ENCODE measurements at regions not wholly inside any gene's neighbourhood (a gene's known extent, or its start where the extent isn't known, plus 50 kb on each side); places are given as distances from the start of the nearest gene placed in this dataset.

DNA sequence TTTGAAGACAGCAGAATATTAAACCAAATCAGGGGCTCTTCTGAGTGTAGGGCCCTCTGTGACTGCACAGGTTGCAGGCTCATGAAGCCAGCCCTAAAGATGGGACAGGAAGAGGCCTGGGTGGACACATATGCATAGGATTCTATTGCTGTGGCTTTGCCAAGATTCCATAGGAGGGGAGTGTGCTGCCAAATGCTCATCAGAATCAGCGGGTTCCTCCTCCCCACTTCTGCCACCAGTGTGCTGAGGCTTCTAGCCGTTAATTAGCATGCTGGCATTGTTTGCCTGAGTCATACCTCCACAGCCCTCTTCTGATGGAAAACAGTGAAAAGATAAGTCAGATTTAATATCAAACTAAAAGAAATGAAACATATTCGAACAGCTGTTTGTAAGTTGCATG, 103.9 kb upstream of the TMEFF2 start:
- WGBS, 2 donors = 67 to 68% methylated on average over 3 of the region's 3 CpGs
- intact Hi-C loops (cut with DNase I; ENCODE audit: low total_unique reads) = no loop called here
- H3K4me3 ChIP-seq (ENCODE audit: low read depth, poor library complexity, severe bottlenecking) = no peak overlapping the region
- no peak for DNase-seq (ENCODE audit: low spot score in 2 of 2)
- TF ChIP-seq POLR2A (IDR thresholded peaks at IDR 0.05) = no peak
- TF ChIP-seq, protein P1, sequence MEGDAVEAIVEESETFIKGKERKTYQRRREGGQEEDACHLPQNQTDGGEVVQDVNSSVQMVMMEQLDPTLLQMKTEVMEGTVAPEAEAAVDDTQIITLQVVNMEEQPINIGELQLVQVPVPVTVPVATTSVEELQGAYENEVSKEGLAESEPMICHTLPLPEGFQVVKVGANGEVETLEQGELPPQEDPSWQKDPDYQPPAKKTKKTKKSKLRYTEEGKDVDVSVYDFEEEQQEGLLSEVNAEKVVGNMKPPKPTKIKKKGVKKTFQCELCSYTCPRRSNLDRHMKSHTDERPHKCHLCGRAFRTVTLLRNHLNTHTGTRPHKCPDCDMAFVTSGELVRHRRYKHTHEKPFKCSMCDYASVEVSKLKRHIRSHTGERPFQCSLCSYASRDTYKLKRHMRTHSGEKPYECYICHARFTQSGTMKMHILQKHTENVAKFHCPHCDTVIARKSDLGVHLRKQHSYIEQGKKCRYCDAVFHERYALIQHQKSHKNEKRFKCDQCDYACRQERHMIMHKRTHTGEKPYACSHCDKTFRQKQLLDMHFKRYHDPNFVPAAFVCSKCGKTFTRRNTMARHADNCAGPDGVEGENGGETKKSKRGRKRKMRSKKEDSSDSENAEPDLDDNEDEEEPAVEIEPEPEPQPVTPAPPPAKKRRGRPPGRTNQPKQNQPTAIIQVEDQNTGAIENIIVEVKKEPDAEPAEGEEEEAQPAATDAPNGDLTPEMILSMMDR (IDR thresholded peaks at IDR 0.05) = no peak

DNA sequence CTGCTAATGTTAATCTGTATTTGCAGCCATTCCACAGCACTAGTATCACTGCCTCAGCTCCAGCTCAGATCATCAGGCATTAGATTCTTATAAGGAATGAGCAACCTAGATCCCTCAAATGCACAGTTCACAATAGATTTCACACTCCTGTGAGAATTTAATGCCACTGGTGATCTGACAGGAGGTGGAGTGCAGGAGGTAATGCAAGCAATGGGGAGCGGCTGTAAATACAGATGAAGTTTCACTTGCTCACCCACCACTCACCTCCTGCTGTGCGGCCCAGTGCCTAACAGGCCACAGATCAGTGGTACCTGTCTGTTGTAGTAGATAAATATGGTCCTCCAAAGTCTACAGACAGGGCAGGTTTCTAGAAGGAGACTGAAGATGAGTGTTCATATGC, 97.7 kb upstream of the TMEFF2 start:
- intact Hi-C loops (cut with DNase I; ENCODE audit: low total_unique reads) = no loop called here
- TF ChIP-seq, protein P1 (IDR thresholded peaks at IDR 0.05) = no peak
- TF ChIP-seq POLR2A (IDR thresholded peaks at IDR 0.05) = no peak
- no peak for DNase-seq (ENCODE audit: low spot score in 2 of 2)
- WGBS, 2 donors = 92 to 93% methylated on average over 2 of the region's 2 CpGs
- H3K4me3 ChIP-seq (ENCODE audit: low read depth, poor library complexity, severe bottlenecking) = no peak overlapping the region

DNA sequence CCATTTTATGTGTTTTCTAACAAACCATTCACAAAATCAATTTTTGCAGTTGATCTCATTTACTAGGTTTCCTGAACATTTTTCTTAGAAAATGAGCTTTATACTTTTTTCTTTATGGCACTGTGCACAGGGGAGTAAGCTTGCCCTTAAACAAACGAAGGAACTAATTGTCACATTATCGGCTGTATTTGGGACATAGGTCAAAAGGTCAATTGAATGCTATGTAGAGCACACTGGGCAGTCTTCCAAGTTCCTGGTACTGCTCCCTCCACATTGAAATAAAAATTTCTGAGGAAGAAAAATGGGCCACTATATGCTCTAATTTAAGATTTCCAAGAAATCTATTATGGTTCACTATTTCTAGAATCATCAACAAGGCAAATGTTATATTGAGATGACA, 93.6 kb upstream of the TMEFF2 start:
- no peak for TF ChIP-seq POLR2A (IDR thresholded peaks at IDR 0.05)
- TF ChIP-seq, protein P1 (IDR thresholded peaks at IDR 0.05) = no peak
- no peak for DNase-seq (ENCODE audit: low spot score in 2 of 2)
- 8 to 22% methylated on average over 2 of the region's 2 CpGs for WGBS, 2 donors
- H3K4me3 ChIP-seq (ENCODE audit: low read depth, poor library complexity, severe bottlenecking) = no peak overlapping the region
- intact Hi-C loops (cut with DNase I; ENCODE audit: low total_unique reads) = no loop called here

DNA sequence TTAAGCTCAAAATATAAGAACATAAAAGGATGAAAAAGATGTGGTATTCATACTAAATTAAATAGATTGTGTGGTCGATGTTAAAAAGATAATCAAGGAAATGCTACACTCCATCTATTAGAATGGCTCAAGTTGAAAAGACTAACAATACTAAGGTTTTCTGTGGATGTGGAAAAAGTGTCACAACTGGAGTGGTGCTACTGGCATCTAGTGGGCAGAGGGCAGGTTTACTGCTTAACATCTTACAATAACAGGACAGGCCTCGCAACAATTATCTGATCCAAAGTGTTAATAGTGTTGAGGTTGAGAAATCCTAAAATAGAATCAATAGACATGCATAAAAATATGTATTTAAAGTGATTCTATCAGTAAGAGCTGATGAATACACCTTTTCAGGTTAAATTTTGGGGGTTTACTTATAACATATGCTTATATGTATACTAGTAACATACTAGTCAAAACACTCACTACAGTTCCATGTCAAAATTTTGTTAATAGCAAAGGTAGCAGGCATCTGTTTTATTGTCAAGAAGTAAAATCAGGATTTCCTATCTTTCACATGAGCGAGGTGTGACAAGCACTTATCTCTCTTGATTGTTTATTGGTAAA, 91.5 kb upstream of the TMEFF2 start:
- no peak for DNase-seq (ENCODE audit: low spot score in 2 of 2)
- WGBS, 2 donors = 87 to 90% methylated on average over 3 of the region's 3 CpGs
- no peak overlapping the region for H3K4me3 ChIP-seq (ENCODE audit: low read depth, poor library complexity, severe bottlenecking)
- intact Hi-C loops (cut with DNase I; ENCODE audit: low total_unique reads) = no loop called here
- TF ChIP-seq, protein P1 (IDR thresholded peaks at IDR 0.05) = no peak
- TF ChIP-seq POLR2A (IDR thresholded peaks at IDR 0.05) = no peak

DNA sequence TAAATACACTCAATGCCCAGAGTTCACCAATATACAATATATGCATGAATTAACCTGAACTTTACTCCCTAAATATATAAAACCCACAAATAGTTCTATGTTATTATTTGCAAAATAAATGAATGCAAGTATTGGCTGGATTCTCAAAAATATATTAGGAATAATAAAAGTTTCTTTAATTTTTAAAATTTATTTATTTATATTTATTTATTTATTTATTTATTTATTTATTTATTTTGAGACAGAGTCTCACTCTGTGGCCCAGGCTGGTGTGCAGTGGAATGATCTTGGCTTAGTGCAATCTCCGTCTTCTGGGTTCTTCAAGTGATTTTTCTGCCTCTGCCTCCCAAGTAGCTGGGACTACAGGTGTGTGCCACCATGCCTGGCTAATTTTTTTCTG, 88.7 kb upstream of the TMEFF2 start:
- no peak for DNase-seq (ENCODE audit: low spot score in 2 of 2)
- intact Hi-C loops (cut with DNase I; ENCODE audit: low total_unique reads) = no loop called here
- no peak overlapping the region for H3K4me3 ChIP-seq (ENCODE audit: low read depth, poor library complexity, severe bottlenecking)
- 91 to 100% methylated on average over 1 of the region's 1 CpG for WGBS, 2 donors
- no peak for TF ChIP-seq POLR2A (IDR thresholded peaks at IDR 0.05)
- TF ChIP-seq, protein P1 (IDR thresholded peaks at IDR 0.05) = no peak

DNA sequence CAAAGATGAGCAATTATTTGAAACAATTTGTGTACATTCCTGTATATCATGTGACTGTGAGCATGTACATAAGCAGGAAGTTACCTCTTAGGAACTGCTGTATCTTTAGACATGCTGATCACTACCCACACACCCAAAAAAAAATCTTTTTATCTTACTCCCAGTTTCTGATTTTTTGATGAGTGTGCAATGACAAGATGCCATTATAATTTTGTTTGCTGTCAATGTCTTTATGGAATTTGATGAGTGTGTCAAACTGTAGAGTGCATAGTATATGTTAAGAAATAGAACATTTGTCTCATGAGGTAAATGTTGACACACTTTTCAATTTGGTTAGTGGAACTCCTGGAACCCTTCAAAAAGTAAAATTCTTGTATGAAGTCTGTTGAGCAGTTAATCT, 84.0 kb upstream of the TMEFF2 start:
- DNase-seq (ENCODE audit: low spot score in 2 of 2) = no peak
- TF ChIP-seq, protein P1 (IDR thresholded peaks at IDR 0.05) = no peak
- no peak for TF ChIP-seq POLR2A (IDR thresholded peaks at IDR 0.05)
- intact Hi-C loops (cut with DNase I; ENCODE audit: low total_unique reads) = no loop called here
- H3K4me3 ChIP-seq (ENCODE audit: low read depth, poor library complexity, severe bottlenecking) = no peak overlapping the region

Measured in lower leg skin (tissue), 4 donors.